ENCODE measurements at regions not wholly inside any gene's neighbourhood (a gene's known extent, or its start where the extent isn't known, plus 50 kb on each side); places are given as distances from the start of the nearest gene placed in this dataset.

DNA sequence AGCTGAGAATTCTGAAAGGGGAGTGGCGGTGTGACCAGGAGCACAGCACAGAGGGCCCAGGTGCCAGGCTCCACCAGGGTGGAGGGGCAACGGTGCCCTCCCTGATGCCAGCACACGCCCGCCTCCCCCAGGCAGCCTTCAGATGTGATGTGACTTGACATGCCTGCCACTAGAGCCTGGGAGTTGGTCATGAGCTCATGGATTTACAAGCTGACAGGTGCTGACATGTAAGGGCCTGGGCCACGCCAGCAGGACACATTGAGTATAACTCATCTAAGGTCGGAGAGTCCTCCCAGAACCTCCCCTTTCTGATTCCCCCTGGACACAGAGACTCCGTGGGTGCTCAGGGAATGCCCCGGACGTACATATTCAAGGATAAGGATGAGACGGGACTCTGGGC is 74.2 kb downstream of the LSM5 start:
- TF ChIP-seq CTCF (IDR thresholded peaks at IDR 0.05 in 2 of 3, conservative IDR thresholded peaks at IDR 0.05 in 1 of 3; ENCODE audit: control insufficient read depth in 2 of 3, extremely low read depth in 1 of 3, insufficient read depth in 1 of 3, low read depth in 3 of 3, low read length in 3 of 3) = no peak
- TF ChIP-seq RFX5 (IDR thresholded peaks at IDR 0.05; ENCODE audit: low read depth, low read length) = no peak
- no peak for TF ChIP-seq MAX (IDR thresholded peaks at IDR 0.05; ENCODE audit: low read depth, low read length)
- TF ChIP-seq TAF1 (IDR thresholded peaks at IDR 0.05; ENCODE audit: borderline replicate concordance, low read depth, low read length) = no peak
- TF ChIP-seq EZH2 (IDR thresholded peaks at IDR 0.05; ENCODE audit: borderline replicate concordance, control insufficient read depth, low read depth, low read length) = no peak
- TF ChIP-seq POLR2AphosphoS2 (IDR thresholded peaks at IDR 0.05; ENCODE audit: low read depth, low read length) = no peak
- TF ChIP-seq POLR2A (IDR thresholded peaks at IDR 0.05; ENCODE audit: low read depth, low read length) = no peak
- no peak for TF ChIP-seq ELK1 (IDR thresholded peaks at IDR 0.05; ENCODE audit: low read depth, low read length)
- TF ChIP-seq BMI1 (IDR thresholded peaks at IDR 0.05; ENCODE audit: borderline replicate concordance) = no peak
- TF ChIP-seq GATAD2B (conservative IDR thresholded peaks at IDR 0.05; ENCODE audit: low read depth) = no peak
- no peak for TF ChIP-seq MXI1 (IDR thresholded peaks at IDR 0.05; ENCODE audit: low read depth, low read length)
